Stimulated activated CD4-positive, alpha-beta T cell treated with anti-CD3 and anti-CD28 coated beads, Interleukin-1b, Interleukin-23, amount 100 ng/mL, for 48 hours (primary cell): ENCODE measurements at regions not wholly inside any gene's neighbourhood (a gene's known extent, or its start where the extent isn't known, plus 50 kb on each side); places are given as distances from the start of the nearest gene placed in this dataset.
A peak's percentile ranks its signal among the peaks of the same experiment; 100 is the strongest.

Experiments
- DNase-seq: peaks from one replicate; pipeline ENCODE4 v3.0.0-alpha.2; 2020

DNA sequence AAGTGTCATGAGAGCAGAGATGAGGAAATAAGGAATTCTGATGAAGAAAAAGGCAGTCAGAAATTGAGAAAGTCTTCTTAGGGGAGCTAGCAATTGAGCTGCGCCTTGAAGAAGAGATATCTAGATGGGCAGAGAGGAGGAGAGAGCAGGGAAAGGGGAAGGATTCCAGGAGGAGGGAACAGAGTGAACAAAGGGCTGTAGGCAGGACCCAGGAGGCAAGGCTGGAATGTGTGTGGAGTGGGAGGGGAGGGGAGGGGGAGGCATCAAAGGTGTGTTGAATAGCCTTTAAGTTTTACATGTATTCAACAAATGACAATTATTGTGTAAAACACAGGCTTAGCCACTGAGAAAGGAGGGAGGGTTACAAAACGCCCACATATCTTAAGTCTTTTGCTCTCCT lies 164.5 kb downstream of the TDRD15 start:
- no peak for DNase-seq

DNA sequence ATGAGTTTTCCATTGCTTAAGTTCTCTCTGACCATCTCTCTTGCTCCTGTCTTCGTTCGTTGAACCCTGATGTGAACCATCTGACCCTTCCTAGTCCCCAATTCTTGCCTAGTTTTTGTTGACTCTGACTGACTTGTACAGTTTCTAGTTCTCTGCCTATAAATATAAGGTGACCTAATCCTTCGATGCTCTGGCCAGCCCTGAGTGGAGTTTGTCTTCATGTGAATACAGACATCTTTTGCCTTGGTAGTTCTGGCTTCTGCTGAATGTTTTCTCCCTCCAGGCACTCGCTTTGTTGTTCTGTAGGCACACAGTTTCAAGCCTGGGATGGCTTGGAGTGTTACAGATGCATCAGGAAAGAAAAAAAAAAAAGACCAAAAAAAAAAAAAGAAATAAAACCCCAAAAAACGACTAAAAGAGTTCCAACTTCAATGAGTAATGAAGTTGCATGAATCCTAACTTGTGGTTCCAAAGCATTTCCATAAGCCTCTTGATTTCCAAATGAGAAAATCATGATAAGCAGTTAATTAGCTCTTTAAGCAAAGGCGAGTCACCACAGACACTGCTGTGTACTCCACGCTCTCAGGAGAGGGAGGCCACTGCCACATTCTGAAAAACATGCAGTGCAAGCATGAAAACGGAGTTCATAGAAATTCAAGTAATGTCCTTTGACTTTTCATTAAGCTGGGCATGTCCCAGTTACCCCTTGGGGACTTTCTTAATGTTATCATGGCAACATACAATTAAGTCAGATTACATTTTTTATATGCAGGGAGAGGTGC lies 165.2 kb downstream of the TDRD15 start:
- no peak for DNase-seq

DNA sequence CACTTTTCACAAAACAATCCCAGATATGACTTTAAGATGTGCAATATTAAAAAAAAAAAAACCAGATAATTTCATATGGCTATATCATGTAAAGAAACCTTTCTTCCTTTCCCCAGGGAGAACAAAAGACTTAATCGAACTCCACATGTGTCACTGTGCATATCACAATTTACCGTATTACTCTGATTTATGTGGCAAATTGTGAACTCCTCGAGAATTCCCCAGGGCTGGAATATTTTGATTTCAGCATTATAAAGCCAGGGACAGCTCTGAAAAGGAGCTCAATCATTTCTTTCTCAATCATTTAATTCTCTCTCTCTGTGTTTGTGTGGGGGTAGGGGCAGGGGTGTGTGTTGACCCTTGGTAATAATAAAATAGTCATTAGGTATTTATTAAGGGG lies 165.8 kb downstream of the TDRD15 start:
- DNase-seq: no peak

DNA sequence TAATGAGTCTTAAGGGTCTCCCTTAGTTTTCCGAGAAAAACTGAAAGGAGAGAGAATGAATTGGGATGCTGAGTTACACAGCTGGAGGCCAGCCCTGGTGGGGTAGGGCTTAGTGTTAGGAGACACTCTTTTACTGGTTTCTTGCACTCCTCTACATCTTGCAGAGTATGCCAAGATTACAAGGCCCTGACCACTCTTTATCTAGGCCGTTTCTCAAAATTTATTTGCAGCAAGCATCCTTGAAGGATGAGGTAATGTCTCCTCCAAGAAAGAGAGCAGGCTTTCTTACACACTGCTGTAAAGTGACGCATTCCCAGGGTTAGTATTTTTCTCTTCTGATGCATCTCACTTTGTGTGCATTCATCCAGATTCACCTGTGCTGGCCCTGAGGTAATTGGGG lies 166.2 kb downstream of the TDRD15 start:
- no peak for DNase-seq

DNA sequence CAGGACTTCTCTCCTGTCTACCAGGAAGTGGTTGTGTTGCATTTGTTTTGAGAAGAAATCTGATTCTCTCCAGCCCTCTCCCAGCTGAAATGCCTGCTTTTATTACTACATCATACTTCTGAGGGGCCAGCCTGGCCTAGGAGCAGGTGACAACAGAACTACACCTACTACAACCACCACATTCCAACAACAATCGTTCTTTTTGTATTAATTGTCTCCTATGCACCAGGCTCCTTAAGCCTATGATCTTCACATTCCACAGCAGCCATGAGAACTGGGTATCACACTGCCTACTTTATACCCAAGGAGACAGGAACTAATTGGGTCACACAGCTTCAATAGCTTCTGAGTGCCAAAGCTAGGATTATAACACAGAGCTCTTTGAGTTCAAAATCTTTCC lies 167.7 kb downstream of the TDRD15 start:
- no peak for DNase-seq

DNA sequence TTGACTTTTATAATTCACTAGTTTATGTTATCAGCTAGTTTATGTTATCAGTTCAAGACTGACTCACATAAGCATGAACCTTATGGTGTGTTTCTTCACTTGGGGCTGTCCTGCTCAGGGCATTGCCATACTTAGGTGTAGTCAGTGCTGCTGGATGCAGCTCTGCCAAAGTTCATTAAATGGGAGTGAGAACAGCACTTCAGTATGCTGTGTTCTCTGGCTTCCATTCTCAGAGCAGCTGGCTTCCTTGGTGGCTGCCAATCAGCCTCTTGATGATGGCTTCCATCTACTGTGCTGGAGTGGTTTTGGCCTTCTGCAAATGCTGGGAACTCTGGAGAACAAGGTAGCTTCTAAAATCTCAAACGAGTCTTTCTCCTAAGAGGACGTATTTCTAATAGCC lies 170.7 kb downstream of the TDRD15 start:
- DNase-seq: no peak

DNA sequence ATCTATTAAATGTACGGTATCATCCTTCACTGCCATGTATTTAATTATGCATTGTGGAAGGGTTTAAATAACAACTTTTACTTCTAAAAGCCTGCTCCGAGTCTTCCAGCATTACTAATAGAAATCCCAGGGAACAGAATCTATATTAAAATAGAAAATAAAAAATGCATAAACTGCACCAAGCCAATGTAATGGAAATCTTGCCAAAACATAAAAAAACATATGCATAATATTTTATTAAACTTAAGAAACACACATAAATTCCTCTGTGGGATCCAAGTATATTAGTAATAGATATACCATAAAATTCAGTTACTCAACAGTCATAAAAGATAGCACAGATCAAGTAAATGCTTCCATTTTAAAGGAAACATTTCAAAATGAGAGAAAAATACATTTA lies 175.6 kb downstream of the TDRD15 start:
- DNase-seq: no peak

DNA sequence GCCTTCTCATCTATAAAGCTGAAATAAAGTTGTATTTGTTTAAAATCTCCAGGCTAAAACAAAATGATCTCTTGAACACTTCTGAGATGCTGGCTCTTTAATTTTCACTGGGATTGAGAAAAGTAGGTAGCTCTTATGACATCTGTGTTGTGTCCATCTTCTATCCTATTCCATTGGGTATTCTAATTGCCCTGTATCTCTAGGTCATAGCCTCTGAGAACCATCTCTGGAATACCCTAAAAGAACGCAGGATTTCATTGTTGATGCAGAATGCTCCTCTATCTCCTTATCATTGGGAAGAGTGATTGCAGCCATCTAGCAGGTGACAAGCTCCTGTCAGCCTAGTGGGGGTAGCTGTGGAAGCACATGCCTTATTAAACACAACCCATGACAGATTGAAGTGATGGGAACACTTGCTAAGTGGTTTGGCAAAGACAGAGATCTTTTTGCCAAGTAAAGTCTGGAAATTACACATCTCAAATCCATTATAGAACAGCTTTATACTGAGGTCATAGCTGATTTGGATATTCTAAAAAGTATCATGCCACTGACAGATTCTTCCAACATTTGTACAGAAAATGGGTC lies 178.2 kb downstream of the TDRD15 start:
- DNase-seq: no peak

DNA sequence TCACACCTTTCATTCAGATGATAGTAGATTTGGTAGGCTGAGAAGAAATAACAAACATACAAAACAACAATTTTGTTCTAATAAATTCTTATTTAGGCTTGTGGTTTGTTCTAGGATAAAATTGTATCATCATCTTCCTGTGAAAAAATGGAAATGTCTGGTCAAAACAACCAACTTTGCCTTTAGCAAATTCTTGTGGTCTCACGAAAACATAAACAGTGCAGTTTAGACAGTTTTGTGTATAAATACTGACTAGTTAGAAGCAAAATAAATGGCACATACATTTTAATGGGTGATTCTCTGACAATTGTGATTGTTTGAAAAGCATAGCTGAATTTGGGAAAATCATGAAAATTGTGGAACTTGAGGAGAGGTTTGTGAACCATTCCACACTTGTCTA lies 180.1 kb downstream of the TDRD15 start:
- DNase-seq: no peak

DNA sequence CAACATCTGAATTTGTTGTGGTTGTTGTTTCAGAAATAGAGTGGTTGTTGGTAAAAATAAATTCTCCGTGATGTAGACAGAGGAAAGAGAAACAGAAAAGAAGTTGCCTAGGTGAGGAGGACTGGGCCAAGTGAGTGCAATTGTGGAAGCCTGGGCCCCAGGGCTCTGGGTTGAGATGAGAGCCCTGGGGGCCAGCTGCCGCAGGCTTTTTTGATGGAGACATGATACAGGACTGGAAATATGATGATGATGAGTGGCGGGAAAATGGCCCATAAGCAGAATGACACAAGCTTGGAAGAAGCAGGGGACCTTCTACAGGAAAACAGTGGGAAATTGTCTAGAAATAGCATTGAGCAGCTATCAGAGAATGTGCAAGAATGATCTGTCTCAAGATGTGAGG lies 181.8 kb downstream of the TDRD15 start:
- DNase-seq: no peak

DNA sequence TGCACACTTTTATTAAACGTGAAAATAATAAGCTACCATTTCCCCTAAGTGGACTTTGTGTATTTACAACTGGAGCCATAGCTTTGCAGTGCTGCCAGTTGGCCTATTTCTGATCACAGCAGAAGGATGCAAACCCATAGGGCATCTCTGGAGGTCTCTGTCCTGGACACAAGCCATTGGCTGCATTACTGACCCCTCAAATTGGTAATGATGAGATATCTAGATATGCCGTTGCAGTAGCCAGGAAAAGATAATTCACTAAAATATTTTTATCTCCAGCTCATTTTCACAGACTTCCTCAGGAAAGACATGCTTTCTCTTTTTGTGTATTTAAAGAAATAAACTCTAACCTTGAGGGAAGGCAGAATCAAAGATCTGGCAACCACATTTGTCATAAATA lies 182.5 kb downstream of the TDRD15 start:
- no peak for DNase-seq

DNA sequence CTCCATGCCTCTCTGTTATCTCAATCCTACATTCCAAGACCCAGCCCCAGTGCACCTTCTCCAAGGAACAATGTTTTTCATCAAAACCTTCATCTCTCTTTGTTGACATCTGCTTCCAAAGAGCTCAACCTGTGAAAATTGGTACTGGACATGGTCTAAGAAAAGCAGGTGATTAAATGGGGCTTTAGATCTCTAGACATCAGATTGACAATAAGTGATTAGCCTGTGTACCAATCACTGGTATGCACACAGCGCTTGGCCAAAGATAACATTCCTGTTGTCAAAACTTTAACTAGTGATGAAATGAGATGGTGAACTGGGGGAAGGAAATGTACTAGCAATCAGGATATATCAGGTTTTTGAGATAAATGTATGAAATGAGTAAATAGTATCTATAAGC lies 183.3 kb downstream of the TDRD15 start:
- DNase-seq: no peak

DNA sequence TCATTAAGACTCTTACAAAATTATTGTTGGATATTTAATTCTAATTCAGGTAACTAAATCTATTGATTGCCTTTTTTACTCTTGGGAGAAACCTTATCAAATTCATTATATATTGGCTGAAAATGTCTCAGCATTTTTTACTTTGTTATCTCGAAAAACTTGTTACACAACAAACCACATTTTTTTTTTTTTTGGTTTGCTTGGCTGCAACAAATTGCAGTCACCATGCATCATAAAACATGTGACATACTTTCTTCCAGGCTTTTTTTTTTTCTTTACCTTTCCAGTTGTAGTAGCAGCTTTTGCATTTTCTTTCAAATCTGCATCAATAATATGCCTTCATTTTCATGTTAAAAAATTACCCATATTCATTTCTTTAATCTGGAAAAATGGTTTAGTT lies 186.7 kb downstream of the TDRD15 start:
- no peak for DNase-seq

DNA sequence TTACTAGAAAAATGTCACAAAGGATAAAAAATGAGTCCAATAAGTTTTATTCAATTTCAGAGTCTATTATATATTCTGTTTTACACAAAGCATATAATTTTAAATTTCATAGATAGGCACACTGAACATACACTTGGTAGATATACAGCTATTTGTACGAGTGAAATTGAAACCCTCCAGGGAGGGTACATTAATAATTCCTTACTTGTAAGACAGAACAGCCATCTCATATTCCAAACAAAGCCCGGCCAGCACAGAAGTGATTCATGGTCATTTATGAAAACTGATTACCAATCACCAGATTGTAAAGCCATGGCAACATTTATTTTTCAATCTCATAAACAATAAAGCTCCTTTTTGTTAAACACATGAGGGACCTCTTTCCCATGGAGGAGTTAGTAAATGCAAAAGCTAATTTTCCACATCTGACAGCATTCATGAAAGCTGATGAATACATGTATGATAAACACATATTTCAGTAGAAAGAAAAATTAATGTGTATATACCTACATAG lies 190.6 kb downstream of the TDRD15 start:
- DNase-seq: no peak

DNA sequence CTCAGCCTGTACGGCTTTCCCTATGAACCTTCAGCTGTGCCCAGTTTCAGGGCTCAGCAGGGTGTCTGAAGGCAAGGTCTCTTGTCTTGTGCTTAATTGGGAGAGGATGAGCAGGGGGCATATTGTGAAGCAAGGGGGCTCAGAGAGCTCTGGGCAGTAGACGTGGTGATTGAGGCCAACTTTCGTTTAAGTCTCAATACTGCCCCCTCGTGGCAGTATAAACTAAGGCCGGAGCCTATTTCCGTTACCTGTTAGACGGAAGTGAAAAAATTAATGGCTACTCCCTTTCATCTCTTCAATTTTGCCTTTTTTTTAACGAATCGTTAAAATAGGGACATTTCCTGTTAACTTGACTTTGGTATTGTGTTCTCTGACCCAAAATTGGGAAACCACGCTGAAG lies 193.4 kb downstream of the TDRD15 start:
- peak; percentile 13 for DNase-seq

DNA sequence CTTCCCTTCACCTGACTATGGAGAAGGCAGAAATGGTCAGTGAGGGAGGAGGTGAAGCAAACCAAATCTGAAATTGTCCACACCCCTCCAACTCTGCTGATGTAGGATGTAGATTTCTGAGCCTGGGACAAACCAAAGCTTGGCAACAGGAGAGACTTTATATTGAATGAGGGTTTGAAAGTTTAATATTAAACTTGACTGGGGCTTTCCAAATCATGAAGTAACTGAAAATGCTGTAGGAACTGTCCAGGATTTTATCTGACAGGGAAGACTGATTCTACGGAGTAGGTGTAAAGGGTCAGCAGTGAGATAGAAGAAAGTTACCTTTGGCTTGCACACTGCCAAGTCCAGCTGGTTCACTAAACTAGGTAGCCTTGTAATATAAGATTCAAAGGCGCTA lies 194.5 kb downstream of the TDRD15 start:
- DNase-seq: no peak

DNA sequence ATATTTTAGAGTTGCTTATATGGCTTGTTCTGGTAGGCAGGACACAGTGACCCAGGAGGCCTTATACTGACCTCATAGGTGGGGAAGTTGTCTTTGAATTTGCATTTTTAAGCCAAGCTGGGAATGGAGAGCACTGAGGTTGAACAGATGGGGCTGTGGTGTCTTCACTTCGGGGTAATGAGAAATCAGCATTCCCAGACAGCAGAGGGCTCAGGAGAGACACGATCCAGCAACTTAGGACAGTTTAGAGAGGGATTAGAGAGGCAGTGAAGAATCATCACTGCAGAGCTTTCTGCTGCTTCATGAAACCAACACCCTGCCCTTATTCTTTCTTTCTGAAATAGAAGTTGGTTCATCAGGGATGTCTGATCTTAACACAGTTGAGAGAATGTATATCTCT lies 202.4 kb downstream of the TDRD15 start:
- no peak for DNase-seq

DNA sequence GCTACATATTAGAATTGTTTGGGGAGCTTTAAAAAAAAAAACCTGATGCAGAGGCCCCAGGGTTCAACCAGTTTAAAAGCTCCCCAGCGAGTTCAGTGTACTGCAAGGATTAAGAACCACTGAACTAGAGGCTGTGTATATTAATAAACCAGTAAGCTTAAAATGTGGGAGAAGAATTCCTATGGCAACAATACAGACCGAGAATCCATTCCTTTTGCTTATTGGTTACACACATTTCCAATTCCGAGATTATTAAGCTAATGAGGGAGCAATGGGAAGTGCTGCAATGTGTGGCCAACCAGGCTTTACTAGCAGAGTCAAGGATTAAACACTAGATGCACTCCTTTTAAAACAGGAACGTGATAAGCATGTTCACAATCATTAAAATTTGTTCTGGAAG lies 204.4 kb downstream of the TDRD15 start:
- no peak for DNase-seq

DNA sequence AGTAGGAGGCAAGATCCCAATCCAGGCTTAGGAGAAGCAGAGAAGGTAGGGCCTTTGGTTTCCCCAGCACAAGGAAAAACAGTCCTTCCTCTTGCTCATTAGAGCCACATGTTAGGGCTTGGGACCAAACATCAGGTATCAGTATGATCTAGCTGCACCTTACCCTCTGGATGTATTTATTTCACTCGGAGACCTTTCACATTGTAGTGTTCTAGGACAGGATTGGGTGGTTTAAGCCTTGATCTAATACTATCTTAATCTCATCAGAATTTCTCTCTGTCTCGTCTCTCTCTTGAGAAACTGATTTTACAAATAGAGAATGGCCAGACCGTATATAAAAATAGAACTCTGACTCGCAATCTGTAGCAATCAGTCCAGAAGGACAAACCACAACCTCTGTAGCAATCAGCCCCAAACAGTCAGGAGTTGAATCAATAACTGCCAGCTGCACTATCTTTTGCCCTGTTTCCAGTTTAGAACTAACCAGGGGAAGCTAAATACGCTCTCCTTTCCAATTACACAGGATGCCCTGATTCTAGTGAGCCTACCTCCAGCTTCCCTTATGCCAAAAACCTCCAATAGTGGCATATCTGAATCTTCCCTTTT lies 207.1 kb downstream of the TDRD15 start:
- DNase-seq: no peak

DNA sequence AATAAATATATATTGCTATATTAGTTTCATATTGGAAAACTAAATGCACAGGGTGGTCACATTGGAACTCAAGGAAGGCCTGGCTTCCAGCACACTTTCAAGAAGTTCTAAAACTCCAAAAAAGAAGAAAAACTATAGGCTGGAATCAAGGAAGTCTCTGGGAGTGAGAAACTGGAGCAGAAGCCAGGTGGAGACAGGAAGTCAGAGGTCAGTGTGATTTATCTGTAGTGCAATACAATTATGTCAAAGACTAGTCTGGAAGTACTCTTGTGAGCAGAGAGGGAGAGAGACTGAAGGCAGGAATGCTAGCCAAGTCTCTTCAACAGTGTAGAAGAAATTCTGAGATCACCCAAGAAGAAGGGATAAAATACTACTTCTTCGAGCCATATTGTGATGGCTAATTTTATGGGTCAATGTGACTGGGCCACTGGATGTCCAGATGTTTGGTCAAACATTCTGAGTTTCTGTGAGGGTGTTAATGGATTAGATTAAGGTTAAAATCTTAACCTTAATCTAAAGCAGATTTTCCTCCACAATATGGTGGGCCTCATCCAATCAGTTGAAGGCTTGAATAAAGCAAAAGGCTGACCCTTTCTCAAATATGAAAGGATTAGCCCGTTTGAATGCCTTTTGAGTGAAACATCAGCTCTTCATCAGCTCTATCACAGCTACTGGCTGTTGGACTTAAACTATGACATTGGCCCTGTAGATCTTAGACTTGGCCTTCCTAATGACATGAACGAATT lies 208.0 kb downstream of the TDRD15 start:
- DNase-seq: no peak

DNA sequence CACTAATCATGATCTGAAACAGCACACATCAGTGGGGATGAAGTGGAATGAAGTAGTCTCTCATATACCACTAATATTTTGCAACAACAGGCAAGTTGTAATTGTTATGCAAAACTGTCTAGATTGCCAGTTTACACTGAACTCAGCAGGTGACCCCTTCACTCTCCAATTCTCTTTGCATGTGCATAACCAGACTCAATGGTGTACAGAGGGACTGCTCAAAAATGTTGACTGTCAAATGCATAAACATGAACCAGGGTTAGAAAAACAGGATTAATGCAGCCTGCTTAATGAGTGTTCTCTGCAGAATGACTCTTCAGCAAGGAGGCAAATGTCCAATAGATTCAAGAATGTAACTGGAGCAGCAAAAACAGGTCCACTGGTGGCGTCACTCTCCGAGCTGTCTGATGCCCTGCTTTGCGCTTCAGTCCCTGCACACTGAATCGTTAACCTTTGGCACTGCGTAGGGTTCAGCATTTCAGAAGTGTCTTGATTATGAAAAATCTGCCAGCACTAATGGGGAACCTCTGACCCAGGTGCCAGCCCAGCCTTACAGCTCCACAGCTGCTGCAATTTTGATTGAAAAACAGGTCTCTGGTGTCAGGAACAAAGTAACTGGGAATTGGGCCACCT lies 209.3 kb downstream of the TDRD15 start:
- DNase-seq: no peak

DNA sequence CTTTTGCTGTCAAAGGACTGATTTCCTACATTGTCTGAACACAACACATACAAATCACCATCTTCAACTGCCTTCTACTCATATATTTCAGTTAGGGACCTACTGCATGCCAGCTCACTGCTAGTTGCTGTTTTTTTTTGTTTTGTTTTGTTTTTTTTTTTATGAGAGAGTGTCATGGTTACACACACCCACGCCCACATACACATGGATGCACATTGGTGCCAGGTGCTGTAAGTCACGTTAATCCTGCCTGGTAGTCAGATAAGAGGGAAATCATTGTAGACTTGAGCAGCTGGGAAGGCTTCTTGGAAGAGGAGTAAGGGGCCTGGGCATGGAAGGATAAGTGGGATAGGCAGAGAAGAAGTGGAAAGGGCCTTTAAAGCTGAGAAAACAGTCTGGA lies 209.9 kb downstream of the TDRD15 start:
- DNase-seq: no peak

DNA sequence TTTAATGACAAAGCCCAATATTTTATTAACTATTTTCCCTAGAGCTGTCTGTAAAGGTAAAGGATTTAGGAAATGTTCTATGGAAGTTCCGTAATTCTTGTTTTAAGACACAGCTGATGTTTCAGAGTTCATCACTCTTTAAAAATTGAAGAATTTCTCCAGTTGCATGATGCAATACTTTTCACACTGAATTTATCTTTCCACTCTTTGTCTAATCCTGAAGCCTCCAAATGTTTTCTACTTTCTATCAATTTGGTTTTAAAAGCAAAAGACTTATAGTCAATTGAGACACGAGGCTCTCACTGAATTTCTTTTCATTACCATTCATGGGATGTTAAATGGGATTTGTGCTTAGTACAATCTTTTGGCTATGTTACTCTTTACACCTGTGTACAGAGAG lies 223.2 kb downstream of the TDRD15 start:
- no peak for DNase-seq
